ENCODE measurements at regions not wholly inside any gene's neighbourhood (a gene's known extent, or its start where the extent isn't known, plus 50 kb on each side); places are given as distances from the start of the nearest gene placed in this dataset.

DNA sequence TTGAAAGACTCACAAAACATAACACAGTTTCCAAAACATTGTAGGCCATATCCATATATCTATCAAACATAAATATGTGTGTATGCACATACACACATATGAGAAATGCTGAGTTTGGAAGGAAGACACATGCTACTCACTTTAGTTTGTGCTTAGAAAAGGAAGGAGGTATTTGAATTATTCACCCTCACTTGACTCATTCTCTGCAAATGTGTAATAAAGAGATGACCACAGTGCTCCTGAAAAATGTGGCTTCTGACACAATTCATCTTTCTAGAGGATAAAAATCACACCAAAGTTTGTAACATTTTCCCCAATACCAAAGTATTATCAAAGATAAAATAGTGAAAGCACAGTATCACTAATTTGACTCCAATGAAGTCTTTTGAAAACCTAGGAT lies 950.1 kb downstream of the FAT4 start:
- H3K9me3 ChIP-seq (ENCODE audit: low read length), result peaks cover 24% of the 10 kb centered on the region; the same call in 1 of the 2 replicates
- no peak for DNase-seq
- no peaks in the 10 kb centered on the region for H4K20me1 ChIP-seq (ENCODE audit: insufficient read depth, low read depth, low read length)
- H2AFZ ChIP-seq (ENCODE audit: low read length), result no peak overlapping the region
- no peaks in the 10 kb centered on the region for H3K9me2 ChIP-seq (replicated peaks; ENCODE audit: insufficient read depth, low read length)
- H3K4me1 ChIP-seq (ENCODE audit: low read length), result no peaks in the 10 kb centered on the region
- no peak overlapping the region for H3K4me3 ChIP-seq (ENCODE audit: low read length)
- no peak overlapping the region for H3K9ac ChIP-seq (ENCODE audit: low read length)
- H3K4me2 ChIP-seq (ENCODE audit: low read depth, low read length, poor library complexity, severe bottlenecking), result no peak overlapping the region
- H3K27me3 ChIP-seq (ENCODE audit: low read length), result no peaks in the 10 kb centered on the region
- H3K79me2 ChIP-seq (ENCODE audit: low read length), result no peaks in the 10 kb centered on the region
- H3K27ac ChIP-seq (ENCODE audit: low read length), result no peak overlapping the region
- H3K36me3 ChIP-seq (ENCODE audit: insufficient read depth, low read length), result no peaks in the 10 kb centered on the region

DNA sequence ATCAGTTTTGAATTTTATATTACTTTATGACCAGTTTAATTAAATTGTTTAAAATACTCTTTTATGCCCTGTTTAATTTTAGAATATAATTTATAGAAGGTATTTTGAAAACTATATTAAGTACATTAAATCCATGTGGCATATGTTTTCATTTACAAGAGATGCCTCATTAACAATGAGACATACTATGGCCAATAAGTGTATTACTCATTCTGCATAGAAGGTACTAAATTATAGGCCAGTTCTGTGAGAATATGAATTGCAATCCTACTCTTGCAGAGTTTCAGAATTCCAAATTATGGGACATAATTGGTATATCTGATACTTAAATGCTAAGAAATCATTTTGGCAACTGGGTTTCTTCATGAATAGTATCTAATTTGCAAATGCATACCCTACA lies 951.1 kb downstream of the FAT4 start:
- Histone ChIP-seq H3K9ac (ENCODE audit: low read length) (no peak overlapping the region), H3K4me3 (ENCODE audit: low read length) (no peak overlapping the region), H3K27ac (ENCODE audit: low read length) (no peak overlapping the region), H3K79me2 (ENCODE audit: low read length) (no peaks in the 10 kb centered on the region), H3K27me3 (ENCODE audit: low read length) (no peaks in the 10 kb centered on the region), H3K9me2 (replicated peaks; ENCODE audit: insufficient read depth, low read length) (no peaks in the 10 kb centered on the region), H3K4me1 (ENCODE audit: low read length) (no peaks in the 10 kb centered on the region), H3K9me3 (ENCODE audit: low read length) (peaks cover 22% of the 10 kb centered on the region; the same call in 1 of the 2 replicates), H3K4me2 (ENCODE audit: low read depth, low read length, poor library complexity, severe bottlenecking) (no peak overlapping the region), H2AFZ (ENCODE audit: low read length) (no peak overlapping the region), H4K20me1 (ENCODE audit: insufficient read depth, low read depth, low read length) (no peaks in the 10 kb centered on the region), H3K36me3 (ENCODE audit: insufficient read depth, low read length) (no peaks in the 10 kb centered on the region)
- no peak for DNase-seq

DNA sequence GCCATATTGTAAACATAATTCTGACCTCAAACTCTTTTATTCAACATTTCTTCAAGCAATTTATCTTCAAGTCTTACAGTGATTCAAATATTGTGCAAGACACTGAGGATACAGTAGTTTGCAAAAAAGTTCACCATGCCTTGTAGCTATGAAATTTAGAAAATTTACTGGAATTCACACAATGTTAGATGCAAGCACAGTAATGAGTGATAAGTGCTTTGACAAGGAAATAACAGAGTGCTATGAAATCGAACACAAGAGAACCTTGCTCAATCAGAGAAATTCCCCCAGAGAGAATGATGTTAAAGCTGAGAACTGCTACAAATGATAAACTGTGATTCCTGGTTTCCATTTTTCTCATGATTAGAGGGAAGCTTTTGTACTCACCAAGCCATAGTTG lies 952.9 kb downstream of the FAT4 start:
- H3K4me1 ChIP-seq (ENCODE audit: low read length), result no peaks in the 10 kb centered on the region
- H3K79me2 ChIP-seq (ENCODE audit: low read length), result no peaks in the 10 kb centered on the region
- no peaks in the 10 kb centered on the region for H3K36me3 ChIP-seq (ENCODE audit: insufficient read depth, low read length)
- no peak for DNase-seq
- H4K20me1 ChIP-seq (ENCODE audit: insufficient read depth, low read depth, low read length), result no peaks in the 10 kb centered on the region
- H2AFZ ChIP-seq (ENCODE audit: low read length), result no peak overlapping the region
- no peak overlapping the region for H3K4me2 ChIP-seq (ENCODE audit: low read depth, low read length, poor library complexity, severe bottlenecking)
- H3K9me3 ChIP-seq (ENCODE audit: low read length), result peaks cover 15% of the 10 kb centered on the region
- no peaks in the 10 kb centered on the region for H3K27me3 ChIP-seq (ENCODE audit: low read length)
- no peak overlapping the region for H3K9ac ChIP-seq (ENCODE audit: low read length)
- H3K9me2 ChIP-seq (replicated peaks; ENCODE audit: insufficient read depth, low read length), result no peaks in the 10 kb centered on the region
- no peak overlapping the region for H3K4me3 ChIP-seq (ENCODE audit: low read length)
- H3K27ac ChIP-seq (ENCODE audit: low read length), result no peak overlapping the region

DNA sequence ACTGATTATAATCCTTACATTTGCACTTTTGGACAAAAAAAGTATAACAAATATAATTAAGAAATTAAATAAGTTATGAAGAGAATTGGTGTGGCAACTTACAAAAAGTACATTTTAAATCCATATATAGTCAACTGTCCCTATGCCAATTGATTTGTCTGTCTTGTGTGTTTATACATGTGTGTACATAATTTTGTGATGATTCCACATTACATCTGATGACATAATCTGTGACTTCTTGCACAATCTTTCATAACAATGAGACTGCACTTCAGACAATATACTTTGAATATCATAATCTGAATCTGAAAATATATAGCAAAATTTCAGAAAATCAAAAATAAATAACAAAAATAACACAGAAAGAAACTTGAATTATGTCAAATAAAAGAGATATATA lies 953.4 kb downstream of the FAT4 start:
- no peak overlapping the region for H3K4me3 ChIP-seq (ENCODE audit: low read length)
- no peaks in the 10 kb centered on the region for H3K36me3 ChIP-seq (ENCODE audit: insufficient read depth, low read length)
- no peak for DNase-seq
- peaks cover 15% of the 10 kb centered on the region for H3K9me3 ChIP-seq (ENCODE audit: low read length)
- no peaks in the 10 kb centered on the region for H3K27me3 ChIP-seq (ENCODE audit: low read length)
- H3K4me2 ChIP-seq (ENCODE audit: low read depth, low read length, poor library complexity, severe bottlenecking), result no peak overlapping the region
- no peak overlapping the region for H3K9ac ChIP-seq (ENCODE audit: low read length)
- H3K9me2 ChIP-seq (replicated peaks; ENCODE audit: insufficient read depth, low read length), result no peaks in the 10 kb centered on the region
- H3K27ac ChIP-seq (ENCODE audit: low read length), result no peak overlapping the region
- H3K4me1 ChIP-seq (ENCODE audit: low read length), result no peaks in the 10 kb centered on the region
- no peak overlapping the region for H2AFZ ChIP-seq (ENCODE audit: low read length)
- H3K79me2 ChIP-seq (ENCODE audit: low read length), result no peaks in the 10 kb centered on the region
- H4K20me1 ChIP-seq (ENCODE audit: insufficient read depth, low read depth, low read length), result no peaks in the 10 kb centered on the region

DNA sequence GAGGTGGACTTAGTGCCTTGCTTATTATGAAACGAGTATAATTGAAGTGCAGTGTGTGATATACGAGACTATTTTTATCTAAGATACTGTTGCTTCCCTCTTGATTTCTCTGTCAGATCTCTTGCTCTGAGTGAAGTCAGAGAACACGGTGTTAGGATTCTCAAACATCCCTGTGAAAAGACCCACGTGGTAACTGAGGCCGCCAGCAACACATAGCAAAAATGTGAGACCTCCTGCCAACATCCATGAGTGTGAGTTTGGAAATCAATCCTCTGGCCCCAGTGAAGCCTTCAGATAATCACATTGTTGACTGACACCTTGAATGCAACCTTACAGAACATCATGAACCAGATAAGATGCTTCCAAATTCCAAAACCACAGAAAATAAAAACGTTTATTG lies 954.4 kb downstream of the FAT4 start:
- H3K27me3 ChIP-seq (ENCODE audit: low read length), result no peaks in the 10 kb centered on the region
- H3K9ac ChIP-seq (ENCODE audit: low read length), result no peak overlapping the region
- H3K9me2 ChIP-seq (replicated peaks; ENCODE audit: insufficient read depth, low read length), result no peaks in the 10 kb centered on the region
- no peak overlapping the region for H3K4me3 ChIP-seq (ENCODE audit: low read length)
- no peak for DNase-seq
- no peaks in the 10 kb centered on the region for H3K36me3 ChIP-seq (ENCODE audit: insufficient read depth, low read length)
- H2AFZ ChIP-seq (ENCODE audit: low read length), result 0 out of 2 replicates have a peak overlapping the region, but pooled peaks have one; percentile 2
- no peak overlapping the region for H3K27ac ChIP-seq (ENCODE audit: low read length)
- no peak overlapping the region for H3K4me2 ChIP-seq (ENCODE audit: low read depth, low read length, poor library complexity, severe bottlenecking)
- H4K20me1 ChIP-seq (ENCODE audit: insufficient read depth, low read depth, low read length), result no peaks in the 10 kb centered on the region
- H3K4me1 ChIP-seq (ENCODE audit: low read length), result no peaks in the 10 kb centered on the region
- no peaks in the 10 kb centered on the region for H3K79me2 ChIP-seq (ENCODE audit: low read length)
- peaks cover 15% of the 10 kb centered on the region for H3K9me3 ChIP-seq (ENCODE audit: low read length)

DNA sequence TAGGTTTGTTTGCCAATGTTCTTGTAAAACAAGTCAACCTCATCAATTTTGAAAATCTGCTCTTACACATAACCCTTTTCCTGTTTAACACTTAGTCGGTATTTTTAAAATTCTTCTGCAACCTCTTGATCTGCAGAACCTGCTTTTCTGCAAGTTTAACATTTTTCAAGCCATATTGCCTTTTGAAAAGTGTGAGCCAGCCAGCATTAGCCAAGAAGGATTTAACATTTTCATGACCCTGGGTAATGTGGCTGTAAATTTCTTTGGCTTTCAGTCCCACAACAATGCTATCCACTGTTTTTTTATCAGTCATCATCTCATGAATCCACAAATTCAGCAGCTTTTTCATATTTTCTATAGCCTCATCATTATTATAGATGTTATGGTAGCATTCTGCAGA lies 956.5 kb downstream of the FAT4 start:
- no peaks in the 10 kb centered on the region for H3K27me3 ChIP-seq (ENCODE audit: low read length)
- H3K36me3 ChIP-seq (ENCODE audit: insufficient read depth, low read length), result no peaks in the 10 kb centered on the region
- no peaks in the 10 kb centered on the region for H4K20me1 ChIP-seq (ENCODE audit: insufficient read depth, low read depth, low read length)
- no peak for DNase-seq
- no peak overlapping the region for H3K9ac ChIP-seq (ENCODE audit: low read length)
- no peak overlapping the region for H3K4me2 ChIP-seq (ENCODE audit: low read depth, low read length, poor library complexity, severe bottlenecking)
- no peaks in the 10 kb centered on the region for H3K9me2 ChIP-seq (replicated peaks; ENCODE audit: insufficient read depth, low read length)
- H3K4me1 ChIP-seq (ENCODE audit: low read length), result no peaks in the 10 kb centered on the region
- H3K4me3 ChIP-seq (ENCODE audit: low read length), result no peak overlapping the region
- peaks cover 20% of the 10 kb centered on the region for H3K9me3 ChIP-seq (ENCODE audit: low read length)
- no peak overlapping the region for H3K27ac ChIP-seq (ENCODE audit: low read length)
- no peaks in the 10 kb centered on the region for H3K79me2 ChIP-seq (ENCODE audit: low read length)
- H2AFZ ChIP-seq (ENCODE audit: low read length), result no peak overlapping the region

DNA sequence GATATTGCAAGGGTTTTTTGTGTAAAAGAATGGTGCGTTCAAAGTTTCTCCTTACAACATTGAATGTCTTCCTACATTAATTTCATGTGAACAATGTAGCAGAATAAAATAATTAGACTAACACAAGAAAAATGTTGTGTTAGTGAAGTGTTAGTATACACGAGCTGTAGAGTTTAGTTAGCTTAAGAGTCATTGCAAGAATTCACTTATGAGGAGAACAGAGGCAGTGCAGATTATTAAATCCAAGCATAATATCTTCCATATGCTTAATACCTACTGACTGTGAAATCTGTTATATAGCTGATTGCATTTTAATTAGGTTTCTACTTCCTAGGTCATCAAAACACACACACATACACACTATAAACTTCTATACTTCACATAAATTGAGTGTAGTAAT lies 959.0 kb downstream of the FAT4 start:
- Histone ChIP-seq H3K9me3 (ENCODE audit: low read length) (peaks cover 20% of the 10 kb centered on the region), H4K20me1 (ENCODE audit: insufficient read depth, low read depth, low read length) (no peaks in the 10 kb centered on the region), H3K4me3 (ENCODE audit: low read length) (no peak overlapping the region), H3K79me2 (ENCODE audit: low read length) (no peaks in the 10 kb centered on the region), H3K27ac (ENCODE audit: low read length) (no peak overlapping the region), H3K4me1 (ENCODE audit: low read length) (no peaks in the 10 kb centered on the region), H2AFZ (ENCODE audit: low read length) (no peak overlapping the region), H3K4me2 (ENCODE audit: low read depth, low read length, poor library complexity, severe bottlenecking) (no peak overlapping the region), H3K27me3 (ENCODE audit: low read length) (no peaks in the 10 kb centered on the region), H3K9me2 (replicated peaks; ENCODE audit: insufficient read depth, low read length) (no peaks in the 10 kb centered on the region), H3K36me3 (ENCODE audit: insufficient read depth, low read length) (no peaks in the 10 kb centered on the region), H3K9ac (ENCODE audit: low read length) (no peak overlapping the region)
- no peak for DNase-seq

DNA sequence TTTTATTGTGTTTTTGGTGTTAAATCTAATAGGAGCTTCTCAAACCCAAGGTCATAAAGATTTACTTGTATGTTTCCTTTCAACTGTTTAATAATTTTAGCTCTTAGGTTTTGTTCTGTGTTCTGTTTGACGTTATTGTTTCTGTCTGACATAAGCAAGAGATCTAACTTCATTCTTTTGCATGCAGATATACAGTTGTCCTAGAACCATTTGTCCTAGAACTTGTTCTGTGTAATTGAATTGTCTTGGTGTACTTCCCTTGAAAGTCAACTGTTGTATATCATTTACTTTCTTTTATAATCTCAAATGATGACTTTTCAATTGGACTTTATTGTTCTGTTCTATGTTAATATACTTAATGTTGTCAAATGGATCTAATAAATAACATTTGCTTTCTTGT lies 977.1 kb downstream of the FAT4 start:
- Histone ChIP-seq H3K9me2 (replicated peaks; ENCODE audit: insufficient read depth, low read length) (no peaks in the 10 kb centered on the region), H3K9ac (ENCODE audit: low read length) (no peak overlapping the region), H3K36me3 (ENCODE audit: insufficient read depth, low read length) (no peaks in the 10 kb centered on the region), H3K79me2 (ENCODE audit: low read length) (no peaks in the 10 kb centered on the region), H3K9me3 (ENCODE audit: low read length) (peaks cover 14% of the 10 kb centered on the region), H2AFZ (ENCODE audit: low read length) (no peak overlapping the region), H3K4me2 (ENCODE audit: low read depth, low read length, poor library complexity, severe bottlenecking) (no peak overlapping the region), H4K20me1 (ENCODE audit: insufficient read depth, low read depth, low read length) (no peaks in the 10 kb centered on the region), H3K4me1 (ENCODE audit: low read length) (no peaks in the 10 kb centered on the region), H3K27ac (ENCODE audit: low read length) (no peak overlapping the region), H3K27me3 (ENCODE audit: low read length) (no peaks in the 10 kb centered on the region), H3K4me3 (ENCODE audit: low read length) (no peak overlapping the region)
- DNase-seq, result no peak

DNA sequence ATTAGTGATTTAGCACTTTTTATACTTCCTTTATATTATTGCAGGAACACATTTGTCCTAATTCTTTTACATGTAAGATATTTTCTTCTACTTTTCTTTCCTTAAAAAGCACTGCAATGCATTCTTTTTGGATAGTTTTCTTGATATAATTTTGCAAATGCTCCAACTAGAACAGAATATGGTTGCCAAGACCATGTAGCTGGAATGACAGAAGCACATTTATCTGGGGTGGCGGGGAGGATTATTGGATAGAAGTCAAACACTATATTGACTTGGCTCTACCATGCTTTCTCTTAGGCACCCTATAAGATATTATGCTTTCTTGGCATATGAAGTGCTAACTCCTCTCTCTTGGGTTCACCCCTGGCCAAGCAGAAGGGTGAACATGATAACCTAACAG lies 983.5 kb downstream of the FAT4 start:
- Histone ChIP-seq H3K27me3 (ENCODE audit: low read length) (no peaks in the 10 kb centered on the region), H3K4me1 (ENCODE audit: low read length) (no peaks in the 10 kb centered on the region), H3K4me2 (ENCODE audit: low read depth, low read length, poor library complexity, severe bottlenecking) (no peak overlapping the region), H3K4me3 (ENCODE audit: low read length) (no peak overlapping the region), H3K9me2 (replicated peaks; ENCODE audit: insufficient read depth, low read length) (no peaks in the 10 kb centered on the region), H3K79me2 (ENCODE audit: low read length) (no peaks in the 10 kb centered on the region), H3K27ac (ENCODE audit: low read length) (no peak overlapping the region), H3K36me3 (ENCODE audit: insufficient read depth, low read length) (no peaks in the 10 kb centered on the region), H4K20me1 (ENCODE audit: insufficient read depth, low read depth, low read length) (no peaks in the 10 kb centered on the region), H3K9ac (ENCODE audit: low read length) (no peak overlapping the region), H3K9me3 (ENCODE audit: low read length) (peaks cover 20% of the 10 kb centered on the region), H2AFZ (ENCODE audit: low read length) (no peak overlapping the region)
- DNase-seq, result no peak

All from Karpas-422 (cell line).